RWPE1 (cell line): ENCODE measurements at regions not wholly inside any gene's neighbourhood (a gene's known extent, or its start where the extent isn't known, plus 50 kb on each side); places are given as distances from the start of the nearest gene placed in this dataset.

ENCODE experiments used
- CTCF ChIA-PET: fragments of 350-600 bp; sonication (Branson Sonifier 250); formaldehyde crosslinking; extraction: SDS; loops from one replicate; lab custom pipeline; 2021; lab: Yijun Ruan, JAX
- POLR2A ChIA-PET: fragments of 400-600 bp; formaldehyde crosslinking; extraction: SDS; loops from one replicate; lab custom pipeline; 2020; ENCODE audit warnings: antibody characterized with exemption; ENCODE audit not compliant: low non-redundant PET; lab: Yijun Ruan, JAX
- DNase-seq: peaks from one replicate; pipeline ENCODE4 v3.0.0; 2012; ENCODE audit warnings: low spot score
- H3K27ac ChIP-seq: fragments of 450-650 bp; 2 replicates; pipeline ENCODE4 v1.5.1; 2017
- CTCF ChIP-seq: fragments of 450-650 bp; conservative IDR thresholded peaks from 2 replicates; pipeline ENCODE4 v1.5.1; 2017; ENCODE audit warnings: low read depth, mild to moderate bottlenecking

- CTCF ChIA-PET = interaction anchor here (0.5 to 0.9 kb wide), 3 partner anchors 22 to 136 kb away, joined by 3 to 5 read pairs (median 4); partner anchors contain the start of gene ANKRD10
- no peak overlapping the region for H3K27ac ChIP-seq
- DNase-seq = no peak
- POLR2A ChIA-PET = no interaction called here
- TF ChIP-seq CTCF = no peak
These were observed 63.9 kb upstream of the ARHGEF7 start for GRCh38 chr13:111051041-111051725.

GRCh38 chr13:111050539-111050879, 64.6 kb upstream of the ARHGEF7 start:
- TF ChIP-seq CTCF = no peak; the same call in 1 of the 2 replicates
- CTCF ChIA-PET = interaction anchor here (0.7 to 0.9 kb wide), 2 partner anchors 66 to 135 kb away, joined by 3 to 4 read pairs; partner anchors contain the start of gene ANKRD10
- POLR2A ChIA-PET = no interaction called here
- no peak overlapping the region for H3K27ac ChIP-seq
- DNase-seq = no peak

GRCh38 chr13:111049791-111050538, 65.1 kb upstream of the ARHGEF7 start:
- H3K27ac ChIP-seq = no peak overlapping the region
- peak; percentile 32 for DNase-seq
- TF ChIP-seq CTCF = peak; percentile 59
- POLR2A ChIA-PET = no interaction called here
- CTCF ChIA-PET = interaction anchor here (0.6 to 1.2 kb wide), 4 partner anchors 68 to 1690 kb away, joined by 3 to 4 read pairs (median 3); partner anchors contain the start of gene ANKRD10

- TF ChIP-seq CTCF = no peak
- CTCF ChIA-PET = interaction anchor here (0.6 to 1.2 kb wide), 4 partner anchors 8 to 197 kb away, joined by 3 to 5 read pairs (median 4); no protein-coding TSS in a partner anchor
- POLR2A ChIA-PET = no interaction called here
- DNase-seq = no peak
- no peak overlapping the region for H3K27ac ChIP-seq
These were observed 66.7 kb upstream of the ARHGEF7 start for GRCh38 chr13:111048387-111048786.

- DNase-seq = no peak
- H3K27ac ChIP-seq = no peak overlapping the region
- POLR2A ChIA-PET = no interaction called here
- CTCF ChIA-PET = no interaction called here
- no peak for TF ChIP-seq CTCF
These were observed 67.8 kb upstream of the ARHGEF7 start for GRCh38 chr13:111047326-111047725.

- no peak for TF ChIP-seq CTCF
- DNase-seq = no peak
- ChIA-PET CTCF (no interaction called here), POLR2A (no interaction called here)
- H3K27ac ChIP-seq = no peak overlapping the region
These were observed 68.4 kb upstream of the ARHGEF7 start for GRCh38 chr13:111046590-111047141.
